ENCODE measurements at regions not wholly inside any gene's neighbourhood (a gene's known extent, or its start where the extent isn't known, plus 50 kb on each side); places are given as distances from the start of the nearest gene placed in this dataset.

DNA sequence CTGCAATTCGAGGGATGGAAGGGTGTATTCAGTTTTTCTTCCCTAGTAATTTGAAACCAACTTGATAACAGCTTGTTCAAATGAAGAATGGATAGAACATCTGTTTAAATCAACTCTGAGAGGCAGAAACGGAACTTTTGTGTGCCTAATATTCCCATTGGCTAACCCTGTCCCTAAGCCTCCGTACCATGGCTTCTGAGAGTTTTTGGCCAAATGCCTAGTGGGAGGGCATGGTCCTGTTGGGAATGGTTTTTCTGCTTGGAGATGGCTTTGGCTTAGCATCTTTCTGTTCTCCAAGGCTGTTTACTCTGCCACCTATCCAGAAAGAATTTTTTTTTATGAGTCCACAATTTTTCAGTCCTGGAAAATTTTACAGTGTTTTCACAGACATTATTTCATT is 126.7 kb upstream of the MLIP start:
- TF ChIP-seq FOXA1 (IDR thresholded peaks at IDR 0.05): no peak
- no peak for TF ChIP-seq TARDBP (IDR thresholded peaks at IDR 0.05)
